Fibroblast of gingiva (primary cell): ENCODE measurements at regions not wholly inside any gene's neighbourhood (a gene's known extent, or its start where the extent isn't known, plus 50 kb on each side); places are given as distances from the start of the nearest gene placed in this dataset.

Experiments
- DNase-seq: peaks from one replicate; pipeline ENCODE4 v3.0.0-alpha.2; 2011; ENCODE audit warnings: low read depth

- no peak for DNase-seq
Observed at GRCh38 chr9:89884356-89885083, 279.7 kb downstream of the GADD45G start.

GRCh38 chr9:89885156-89885555 is 280.3 kb downstream of the GADD45G start:
- DNase-seq, result no peak

GRCh38 chr9:89886281-89886700 is 281.5 kb downstream of the GADD45G start:
- DNase-seq, result no peak

- no peak for DNase-seq
Observed at GRCh38 chr9:89887286-89887685, 282.5 kb downstream of the GADD45G start.

GRCh38 chr9:89888233-89888632 is 283.4 kb downstream of the GADD45G start:
- DNase-seq, result no peak

GRCh38 chr9:89888677-89889076 is 283.9 kb downstream of the GADD45G start:
- DNase-seq, result no peak

- no peak for DNase-seq
Observed at GRCh38 chr9:89889865-89890264, 285.1 kb downstream of the GADD45G start.

- DNase-seq, result no peak
Observed at GRCh38 chr9:89890326-89890980, 285.6 kb downstream of the GADD45G start.

- no peak for DNase-seq
Observed at GRCh38 chr9:89891221-89891590, 286.4 kb downstream of the GADD45G start.

- peak; percentile 29 for DNase-seq
Observed at GRCh38 chr9:89891591-89892304, 286.9 kb downstream of the GADD45G start.

GRCh38 chr9:89892920-89893319 is 288.1 kb downstream of the GADD45G start:
- no peak for DNase-seq

GRCh38 chr9:89893886-89894285 is 289.1 kb downstream of the GADD45G start:
- DNase-seq, result no peak

- DNase-seq, result no peak
Observed at GRCh38 chr9:89896806-89897340, 292.1 kb downstream of the GADD45G start.

- DNase-seq, result no peak
Observed at GRCh38 chr9:89899573-89899972, 294.8 kb downstream of the GADD45G start.

- no peak for DNase-seq
Observed at GRCh38 chr9:89901920-89902319, 297.1 kb downstream of the GADD45G start.

- no peak for DNase-seq
Observed at GRCh38 chr9:89902450-89903140, 297.8 kb downstream of the GADD45G start.

- no peak for DNase-seq
Observed at GRCh38 chr9:89903141-89903475, 298.3 kb downstream of the GADD45G start.

GRCh38 chr9:89905606-89906338 is 301.0 kb downstream of the GADD45G start:
- DNase-seq, result no peak

GRCh38 chr9:89911721-89912604 is 307.2 kb downstream of the GADD45G start:
- no peak for DNase-seq

GRCh38 chr9:89912605-89912953 is 307.8 kb downstream of the GADD45G start:
- DNase-seq, result no peak

- DNase-seq, result no peak
Observed at GRCh38 chr9:89915187-89915586, 310.4 kb downstream of the GADD45G start.
